Osteocyte (in vitro differentiated cells): ENCODE measurements at regions not wholly inside any gene's neighbourhood (a gene's known extent, or its start where the extent isn't known, plus 50 kb on each side); places are given as distances from the start of the nearest gene placed in this dataset.

Experiments
- DNase-seq: peaks from one replicate; pipeline ENCODE4 v3.0.0; 2021; ENCODE audit warnings: mixed read lengths; ENCODE audit not compliant: unreplicated experiment; ENCODE audit errors: extremely low spot score
- H3K27ac Mint-ChIP-seq: one replicate; pipeline ENCODE4 v1.8.0; 2021; ENCODE audit warnings: mild to moderate bottlenecking, mixed read lengths; ENCODE audit not compliant: unreplicated experiment
- H3K27me3 Mint-ChIP-seq: one replicate; pipeline ENCODE4 v1.8.0; 2021; ENCODE audit warnings: mixed read lengths; ENCODE audit not compliant: unreplicated experiment
- H3K36me3 Mint-ChIP-seq: one replicate; pipeline ENCODE4 v1.8.0; 2021; ENCODE audit warnings: mixed read lengths; ENCODE audit not compliant: unreplicated experiment
- H3K4me1 Mint-ChIP-seq: one replicate; pipeline ENCODE4 v1.8.0; 2021; ENCODE audit warnings: mixed read lengths; ENCODE audit not compliant: unreplicated experiment
- H3K4me3 Mint-ChIP-seq: one replicate; pipeline ENCODE4 v1.8.0; 2021; ENCODE audit warnings: mild to moderate bottlenecking, moderate library complexity, mixed read lengths; ENCODE audit not compliant: unreplicated experiment
- H3K9me3 Mint-ChIP-seq: one replicate; pipeline ENCODE4 v1.8.0; 2021; ENCODE audit warnings: mixed read lengths; ENCODE audit not compliant: unreplicated experiment
- CTCF ChIP-seq: fragments of 200-600 bp; sonication (generic); IDR thresholded peaks from 2 replicates; pipeline ENCODE4 v1.5.0; 2021; ENCODE audit warnings: antibody characterized with exemption, mild to moderate bottlenecking, moderate library complexity

DNA sequence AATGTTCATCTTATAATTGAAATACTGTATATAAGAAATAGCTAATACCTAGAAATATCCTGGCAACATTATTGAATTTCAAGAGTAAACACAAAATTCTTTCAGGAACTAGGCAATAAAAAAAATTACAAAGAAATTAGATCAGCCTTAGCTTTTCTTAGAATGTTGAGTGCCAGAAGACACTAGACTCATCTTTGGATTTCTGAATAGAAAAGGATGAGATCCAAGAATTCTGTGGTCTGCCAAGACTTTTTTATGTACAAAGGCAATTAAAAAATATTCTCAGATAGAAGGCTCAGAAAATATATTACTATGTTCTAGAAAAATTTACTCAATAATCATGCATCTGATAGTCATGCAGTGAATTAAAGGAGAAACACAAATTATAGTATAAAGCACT lies 294.5 kb upstream of the CDIN1 start:
- H3K4me1 Mint-ChIP-seq, result no peaks in the 10 kb centered on the region
- no peak overlapping the region for H3K4me3 Mint-ChIP-seq
- DNase-seq, result no peak
- TF ChIP-seq CTCF, result no peak
- peaks cover 4% of the 10 kb centered on the region for H3K9me3 Mint-ChIP-seq
- H3K27ac Mint-ChIP-seq, result no peak overlapping the region
- H3K27me3 Mint-ChIP-seq, result peaks cover 2% of the 10 kb centered on the region
- H3K36me3 Mint-ChIP-seq, result no peaks in the 10 kb centered on the region

- Mint-ChIP-seq H3K9me3 (no peaks in the 10 kb centered on the region), H3K4me1 (peaks cover 19% of the 10 kb centered on the region), H3K27me3 (peaks cover 2% of the 10 kb centered on the region), H3K27ac (no peak overlapping the region), H3K36me3 (no peaks in the 10 kb centered on the region), H3K4me3 (no peak overlapping the region)
- DNase-seq, result no peak
- no peak for TF ChIP-seq CTCF
Observed at GRCh38 chr15:36291501-36291900, 287.9 kb upstream of the CDIN1 start.

- TF ChIP-seq CTCF, result no peak
- DNase-seq, result no peak
- Mint-ChIP-seq H3K4me1 (peaks cover 40% of the 10 kb centered on the region), H3K9me3 (no peaks in the 10 kb centered on the region), H3K27ac (peak overlapping the region; percentile 53), H3K27me3 (peaks cover 2% of the 10 kb centered on the region), H3K4me3 (no peak overlapping the region), H3K36me3 (no peaks in the 10 kb centered on the region)
Observed at GRCh38 chr15:36294359-36294758, 285.1 kb upstream of the CDIN1 start.

- DNase-seq, result no peak
- Mint-ChIP-seq H3K36me3 (no peaks in the 10 kb centered on the region), H3K9me3 (no peaks in the 10 kb centered on the region), H3K27me3 (no peaks in the 10 kb centered on the region), H3K27ac (no peak overlapping the region), H3K4me1 (peaks cover 21% of the 10 kb centered on the region), H3K4me3 (no peak overlapping the region)
- no peak for TF ChIP-seq CTCF
Observed at GRCh38 chr15:36301947-36302346, 277.5 kb upstream of the CDIN1 start.

- no peak overlapping the region for H3K4me3 Mint-ChIP-seq
- H3K4me1 Mint-ChIP-seq, result peaks cover 5% of the 10 kb centered on the region
- H3K36me3 Mint-ChIP-seq, result no peaks in the 10 kb centered on the region
- peaks cover 4% of the 10 kb centered on the region for H3K9me3 Mint-ChIP-seq
- no peak for DNase-seq
- no peaks in the 10 kb centered on the region for H3K27me3 Mint-ChIP-seq
- H3K27ac Mint-ChIP-seq, result no peak overlapping the region
- no peak for TF ChIP-seq CTCF
Observed at GRCh38 chr15:36313021-36313420, 266.4 kb upstream of the CDIN1 start.
